ENCODE measurements at regions not wholly inside any gene's neighbourhood (a gene's known extent, or its start where the extent isn't known, plus 50 kb on each side); places are given as distances from the start of the nearest gene placed in this dataset.

GRCh38 chr1:188476606-188477005 is 1647.9 kb downstream of the PLA2G4A start:
- POLR2A ChIA-PET (ENCODE audit: unreplicated experiment) = no interaction called here
- no peak overlapping the region for H2AFZ ChIP-seq
- no peak overlapping the region for H3K27ac ChIP-seq
- H3K9me3 ChIP-seq (ENCODE audit: insufficient read depth, low read depth) = no peaks in the 10 kb centered on the region
- H3K4me2 ChIP-seq = no peak overlapping the region
- H3F3A ChIP-seq (ENCODE audit: insufficient read depth, low read depth) = no peaks in the 10 kb centered on the region
- no peaks in the 10 kb centered on the region for H3K79me2 ChIP-seq (ENCODE audit: low read depth)
- DNase-seq = no peak
- no peak overlapping the region for H3K4me3 ChIP-seq
- no peaks in the 10 kb centered on the region for H3K27me3 ChIP-seq (ENCODE audit: insufficient read depth, low read depth)
- CTCF ChIA-PET = no interaction called here
- no peaks in the 10 kb centered on the region for H3K4me1 ChIP-seq (replicated peaks; ENCODE audit: insufficient read depth)
- no peaks in the 10 kb centered on the region for H4K20me1 ChIP-seq (ENCODE audit: insufficient read depth)
- intact Hi-C loops (cut with micrococcal nuclease; ENCODE audit: unreplicated experiment) = no loop called here
- TF ChIP-seq EZH2 (IDR thresholded peaks at IDR 0.05; ENCODE audit: low read depth) (no peak), CTCF (conservative IDR thresholded peaks at IDR 0.05) (no peak)
- 0 out of 2 replicates have a peak, but pooled peaks cover 3% of the 10 kb centered on the region for H3K9me2 ChIP-seq (ENCODE audit: insufficient read depth)
- BruUV-seq (replicated peaks) = no TSS peak
- H3K36me3 ChIP-seq (ENCODE audit: low read depth) = no peaks in the 10 kb centered on the region

- BruUV-seq (replicated peaks) = no TSS peak
- Histone ChIP-seq H3F3A (ENCODE audit: insufficient read depth, low read depth) (no peaks in the 10 kb centered on the region), H3K4me3 (no peak overlapping the region), H3K9me3 (ENCODE audit: insufficient read depth, low read depth) (no peaks in the 10 kb centered on the region), H3K36me3 (ENCODE audit: low read depth) (no peaks in the 10 kb centered on the region), H4K20me1 (ENCODE audit: insufficient read depth) (no peaks in the 10 kb centered on the region), H3K4me2 (peak overlapping the region; percentile 40), H3K27me3 (ENCODE audit: insufficient read depth, low read depth) (no peaks in the 10 kb centered on the region), H3K27ac (peak overlapping the region; percentile 7; the same call in 1 of the 2 replicates), H3K9me2 (ENCODE audit: insufficient read depth) (no peaks in the 10 kb centered on the region), H2AFZ (no peak overlapping the region), H3K79me2 (ENCODE audit: low read depth) (no peaks in the 10 kb centered on the region), H3K4me1 (replicated peaks; ENCODE audit: insufficient read depth) (peaks cover 15% of the 10 kb centered on the region)
- ChIA-PET POLR2A (ENCODE audit: unreplicated experiment) (no interaction called here), CTCF (no interaction called here)
- TF ChIP-seq EZH2 (IDR thresholded peaks at IDR 0.05; ENCODE audit: low read depth) = no peak
- no peak for TF ChIP-seq CTCF (conservative IDR thresholded peaks at IDR 0.05)
- DNase-seq = peak; percentile 55 to 59
- intact Hi-C loops (cut with micrococcal nuclease; ENCODE audit: unreplicated experiment) = no loop called here
Observed at GRCh38 chr1:188489336-188490112, 1660.8 kb downstream of the PLA2G4A start.

- intact Hi-C loops (cut with micrococcal nuclease; ENCODE audit: unreplicated experiment) = no loop called here
- 0 out of 2 replicates have a peak, but pooled peaks cover 7% of the 10 kb centered on the region for H3K9me3 ChIP-seq (ENCODE audit: insufficient read depth, low read depth)
- no peak overlapping the region for H3K27ac ChIP-seq
- no peak overlapping the region for H3K4me2 ChIP-seq
- H4K20me1 ChIP-seq (ENCODE audit: insufficient read depth) = no peaks in the 10 kb centered on the region
- no peak for TF ChIP-seq EZH2 (IDR thresholded peaks at IDR 0.05; ENCODE audit: low read depth)
- no peak for TF ChIP-seq CTCF (conservative IDR thresholded peaks at IDR 0.05)
- BruUV-seq (replicated peaks) = no TSS peak
- 0 out of 2 replicates have a peak, but pooled peaks cover 3% of the 10 kb centered on the region for H3K9me2 ChIP-seq (ENCODE audit: insufficient read depth)
- H3K4me1 ChIP-seq (replicated peaks; ENCODE audit: insufficient read depth) = no peaks in the 10 kb centered on the region
- H3F3A ChIP-seq (ENCODE audit: insufficient read depth, low read depth) = no peaks in the 10 kb centered on the region
- ChIA-PET POLR2A (ENCODE audit: unreplicated experiment) (no interaction called here), CTCF (no interaction called here)
- H3K4me3 ChIP-seq = no peak overlapping the region
- no peaks in the 10 kb centered on the region for H3K79me2 ChIP-seq (ENCODE audit: low read depth)
- H2AFZ ChIP-seq = no peak overlapping the region
- DNase-seq = no peak
- no peaks in the 10 kb centered on the region for H3K36me3 ChIP-seq (ENCODE audit: low read depth)
- no peaks in the 10 kb centered on the region for H3K27me3 ChIP-seq (ENCODE audit: insufficient read depth, low read depth)
Observed at GRCh38 chr1:188496506-188496905, 1667.8 kb downstream of the PLA2G4A start.

All from PC-9 (cell line).